OCI-LY1 (cell line): ENCODE measurements at regions not wholly inside any gene's neighbourhood (a gene's known extent, or its start where the extent isn't known, plus 50 kb on each side); places are given as distances from the start of the nearest gene placed in this dataset.

ENCODE experiments used
- H2AFZ ChIP-seq: fragments of 200-600 bp; sonication (generic), shearing (Covaris generic); 2 replicates; pipeline ENCODE4 v1.6.0; 2014; ENCODE audit warnings: antibody characterized with exemption, mild to moderate bottlenecking, low read length
- H3F3A ChIP-seq: fragments of 200-600 bp; sonication (generic), shearing (Covaris generic); 2 replicates; pipeline ENCODE4 v1.6.0; 2014; ENCODE audit warnings: mild to moderate bottlenecking, antibody characterized with exemption, low read length, moderate library complexity; ENCODE audit not compliant: insufficient read depth
- H3K27ac ChIP-seq: fragments of 200-600 bp; sonication (generic); 2 replicates; pipeline ENCODE4 v1.5.1; 2014; ENCODE audit warnings: low read length, mixed run types, mild to moderate bottlenecking, low read depth; ENCODE audit not compliant: poor library complexity, severe bottlenecking
- H3K27me3 ChIP-seq: fragments of 200-600 bp; sonication (generic); 2 replicates; pipeline ENCODE4 v1.6.0; 2014; ENCODE audit warnings: antibody characterized with exemption, mild to moderate bottlenecking, low read length, moderate library complexity; ENCODE audit not compliant: insufficient read depth
- H3K36me3 ChIP-seq: fragments of 200-600 bp; sonication (generic); 2 replicates; pipeline ENCODE4 v1.6.1; 2014; ENCODE audit warnings: mild to moderate bottlenecking, antibody characterized with exemption, low read length, moderate library complexity, mixed read lengths; ENCODE audit not compliant: insufficient read depth
- H3K4me1 ChIP-seq: fragments of 200-600 bp; sonication (generic); 2 replicates; pipeline ENCODE4 v1.5.1; 2014; ENCODE audit warnings: mild to moderate bottlenecking, low read length, moderate library complexity; ENCODE audit not compliant: insufficient read depth, severe bottlenecking
- H3K4me2 ChIP-seq: fragments of 200-600 bp; sonication (generic), shearing (Covaris generic); 2 replicates; pipeline ENCODE4 v1.6.1; 2014; ENCODE audit warnings: low read length
- H3K4me3 ChIP-seq: fragments of 200-600 bp; sonication (generic); 2 replicates; pipeline ENCODE4 v1.5.1; 2014; ENCODE audit warnings: low read length, low read depth, mild to moderate bottlenecking, mixed read lengths; ENCODE audit not compliant: poor library complexity, severe bottlenecking
- H3K79me2 ChIP-seq: fragments of 200-600 bp; shearing (Covaris generic); 2 replicates; pipeline ENCODE4 v1.6.1; 2016; ENCODE audit warnings: mixed run types, low read length, mixed read lengths; ENCODE audit not compliant: insufficient read depth
- H3K9ac ChIP-seq: fragments of 200-600 bp; sonication (generic), shearing (Covaris generic); 2 replicates; pipeline ENCODE4 v1.6.1; 2014; ENCODE audit warnings: mild to moderate bottlenecking, low read length, mixed read lengths
- H3K9me2 ChIP-seq: fragments of 200-600 bp; sonication (generic), shearing (Covaris generic); 2 replicates; pipeline ENCODE4 v1.6.1; 2014; ENCODE audit warnings: low read depth, mild to moderate bottlenecking, low read length, mixed read lengths
- H3K9me3 ChIP-seq: fragments of 200-600 bp; shearing (Covaris generic); 2 replicates; pipeline ENCODE4 v1.6.1; 2014; ENCODE audit warnings: low read length, mixed read lengths
- H4K20me1 ChIP-seq: fragments of 200-600 bp; sonication (generic), shearing (Covaris generic); 2 replicates; pipeline ENCODE4 v1.6.0; 2016; ENCODE audit warnings: mild to moderate bottlenecking, low read length; ENCODE audit not compliant: insufficient read depth
- CTCF ChIP-seq: fragments of 200-600 bp; sonication (generic), shearing (Covaris generic); IDR thresholded peaks from 2 replicates; pipeline ENCODE4 v1.5.1; 2017; ENCODE audit warnings: mild to moderate bottlenecking, antibody characterized with exemption, low read length, moderate library complexity, mixed read lengths
- EZH2 ChIP-seq: fragments of 200-600 bp; sonication (generic), shearing (Covaris generic); IDR thresholded peaks from 2 replicates; pipeline ENCODE4 v1.8.0; 2017; ENCODE audit warnings: borderline replicate concordance, mixed run types, mild to moderate bottlenecking, antibody characterized with exemption, low read length, moderate library complexity, mixed read lengths

- Histone ChIP-seq H3F3A (no peaks in the 10 kb centered on the region), H3K9me3 (no peaks in the 10 kb centered on the region), H3K9ac (no peak overlapping the region), H3K27ac (no peak overlapping the region), H3K9me2 (no peaks in the 10 kb centered on the region), H3K4me1 (no peaks in the 10 kb centered on the region), H3K27me3 (no peaks in the 10 kb centered on the region), H4K20me1 (no peaks in the 10 kb centered on the region), H3K79me2 (no peaks in the 10 kb centered on the region), H3K36me3 (no peaks in the 10 kb centered on the region), H3K4me2 (no peak overlapping the region), H3K4me3 (no peak overlapping the region), H2AFZ (no peak overlapping the region)
- no peak for TF ChIP-seq EZH2
- no peak for TF ChIP-seq CTCF
These were observed 145.1 kb downstream of the CD24 start for GRCh38 chr6:106829451-106829850.

- no peaks in the 10 kb centered on the region for H4K20me1 ChIP-seq
- no peaks in the 10 kb centered on the region for H3K9me2 ChIP-seq
- H3K4me1 ChIP-seq: peaks cover 8% of the 10 kb centered on the region
- no peaks in the 10 kb centered on the region for H3F3A ChIP-seq
- no peak overlapping the region for H3K27ac ChIP-seq
- H3K4me2 ChIP-seq: no peak overlapping the region
- no peak overlapping the region for H2AFZ ChIP-seq
- no peak overlapping the region for H3K9ac ChIP-seq
- no peaks in the 10 kb centered on the region for H3K79me2 ChIP-seq
- TF ChIP-seq EZH2: no peak
- no peak for TF ChIP-seq CTCF
- no peaks in the 10 kb centered on the region for H3K27me3 ChIP-seq
- H3K4me3 ChIP-seq: no peak overlapping the region
- no peaks in the 10 kb centered on the region for H3K36me3 ChIP-seq
- H3K9me3 ChIP-seq: no peaks in the 10 kb centered on the region
These were observed 147.4 kb downstream of the CD24 start for GRCh38 chr6:106827081-106827480.

- Histone ChIP-seq H2AFZ (no peak overlapping the region), H3K36me3 (no peaks in the 10 kb centered on the region), H3K79me2 (no peaks in the 10 kb centered on the region), H3K4me3 (no peak overlapping the region), H3K9me2 (no peaks in the 10 kb centered on the region), H4K20me1 (no peaks in the 10 kb centered on the region), H3F3A (no peaks in the 10 kb centered on the region), H3K27me3 (no peaks in the 10 kb centered on the region), H3K4me2 (no peak overlapping the region), H3K9ac (no peak overlapping the region), H3K27ac (no peak overlapping the region), H3K9me3 (no peaks in the 10 kb centered on the region), H3K4me1 (peaks cover 8% of the 10 kb centered on the region)
- TF ChIP-seq CTCF (no peak), EZH2 (no peak)
These were observed 149.4 kb downstream of the CD24 start for GRCh38 chr6:106825156-106825555.
